OCI-LY3 (cell line): ENCODE measurements at regions not wholly inside any gene's neighbourhood (a gene's known extent, or its start where the extent isn't known, plus 50 kb on each side); places are given as distances from the start of the nearest gene placed in this dataset.

Experiments
- EZH2phosphoT487 ChIP-seq: fragments of 200-600 bp; shearing (Covaris generic); IDR thresholded peaks from 2 replicates; pipeline ENCODE4 v1.6.1; 2018; ENCODE audit warnings: antibody characterized with exemption, mixed run types, low read depth
- TF ChIP-seq, protein P1 (sequence below): fragments of 200-600, 300-600 bp; sonication (generic); IDR thresholded peaks from 2 replicates; pipeline ENCODE4 v1.5.1; 2014; ENCODE audit warnings: antibody characterized with exemption, low read length, low read depth

DNA sequence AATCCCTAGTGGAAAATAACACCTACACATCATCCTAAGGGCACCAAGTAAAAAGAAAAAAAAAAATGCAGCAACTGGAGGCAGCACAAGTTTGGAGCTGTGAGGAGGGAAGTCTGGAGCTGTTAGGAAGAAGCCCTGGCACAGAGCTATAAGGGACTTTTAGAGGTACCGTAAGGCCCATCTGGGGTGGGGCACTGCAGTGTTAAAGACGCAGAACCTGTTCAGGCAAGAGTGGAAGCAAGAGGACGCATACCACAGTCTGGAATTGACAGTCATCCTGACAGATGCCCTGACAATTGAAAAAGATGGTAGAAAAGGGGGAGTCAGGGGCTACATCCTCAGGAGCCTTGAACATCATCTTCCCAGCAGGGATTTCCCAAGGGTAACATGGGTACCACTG is 195.9 kb upstream of the PLEKHG7 start:
- TF ChIP-seq, protein P1, sequence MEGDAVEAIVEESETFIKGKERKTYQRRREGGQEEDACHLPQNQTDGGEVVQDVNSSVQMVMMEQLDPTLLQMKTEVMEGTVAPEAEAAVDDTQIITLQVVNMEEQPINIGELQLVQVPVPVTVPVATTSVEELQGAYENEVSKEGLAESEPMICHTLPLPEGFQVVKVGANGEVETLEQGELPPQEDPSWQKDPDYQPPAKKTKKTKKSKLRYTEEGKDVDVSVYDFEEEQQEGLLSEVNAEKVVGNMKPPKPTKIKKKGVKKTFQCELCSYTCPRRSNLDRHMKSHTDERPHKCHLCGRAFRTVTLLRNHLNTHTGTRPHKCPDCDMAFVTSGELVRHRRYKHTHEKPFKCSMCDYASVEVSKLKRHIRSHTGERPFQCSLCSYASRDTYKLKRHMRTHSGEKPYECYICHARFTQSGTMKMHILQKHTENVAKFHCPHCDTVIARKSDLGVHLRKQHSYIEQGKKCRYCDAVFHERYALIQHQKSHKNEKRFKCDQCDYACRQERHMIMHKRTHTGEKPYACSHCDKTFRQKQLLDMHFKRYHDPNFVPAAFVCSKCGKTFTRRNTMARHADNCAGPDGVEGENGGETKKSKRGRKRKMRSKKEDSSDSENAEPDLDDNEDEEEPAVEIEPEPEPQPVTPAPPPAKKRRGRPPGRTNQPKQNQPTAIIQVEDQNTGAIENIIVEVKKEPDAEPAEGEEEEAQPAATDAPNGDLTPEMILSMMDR = no peak
- no peak for TF ChIP-seq EZH2phosphoT487
